Omental fat pad (tissue), 3 donors: ENCODE measurements at regions not wholly inside any gene's neighbourhood (a gene's known extent, or its start where the extent isn't known, plus 50 kb on each side); places are given as distances from the start of the nearest gene placed in this dataset.

ENCODE experiments used
- ATAC-seq: fragments of 150-250 bp; one replicate; pipeline ENCODE4 v1.9.1; 2016; ENCODE audit warnings: mild to moderate bottlenecking, moderate library complexity; ENCODE audit not compliant: low FRiP score
- DNase-seq: peaks from one replicate; pipeline ENCODE4 v3.0.0-alpha.2; 2019; ENCODE audit warnings: low spot score
- CTCF ChIP-seq, 3 donors: fragments of 450-650 bp; IDR thresholded peaks; one replicate each; pipeline ENCODE4 v1.5.1; 2016 to 2017; ENCODE audit warnings: antibody characterized with exemption in 3 of 3, mild to moderate bottlenecking in 3 of 3, moderate library complexity in 2 of 3

- ATAC-seq: peak; percentile 58
- no peak for TF ChIP-seq CTCF (IDR thresholded peaks at IDR 0.05)
- no peak for DNase-seq
These were observed 343.6 kb upstream of the MTNR1B start for GRCh38 chr11:92625894-92626293.

- ATAC-seq (no peak), DNase-seq (no peak)
- TF ChIP-seq CTCF (IDR thresholded peaks at IDR 0.05): no peak
These were observed 342.8 kb upstream of the MTNR1B start for GRCh38 chr11:92626624-92627023.

GRCh38 chr11:92627615-92628256, 341.7 kb upstream of the MTNR1B start:
- DNase-seq (no peak), ATAC-seq (no peak)
- TF ChIP-seq CTCF (IDR thresholded peaks at IDR 0.05): no peak

GRCh38 chr11:92628401-92629292, 340.8 kb upstream of the MTNR1B start:
- ATAC-seq (no peak), DNase-seq (no peak)
- TF ChIP-seq CTCF (IDR thresholded peaks at IDR 0.05): no peak

GRCh38 chr11:92632495-92632894, 337.0 kb upstream of the MTNR1B start:
- no peak for ATAC-seq
- no peak for TF ChIP-seq CTCF (IDR thresholded peaks at IDR 0.05)
- DNase-seq: no peak

GRCh38 chr11:92633820-92634219, 335.6 kb upstream of the MTNR1B start:
- DNase-seq (no peak), ATAC-seq (no peak)
- no peak for TF ChIP-seq CTCF (IDR thresholded peaks at IDR 0.05)
